Caki2 (cell line): ENCODE measurements at regions not wholly inside any gene's neighbourhood (a gene's known extent, or its start where the extent isn't known, plus 50 kb on each side); places are given as distances from the start of the nearest gene placed in this dataset.
"Not testable (repeated sequence)": the region's sequence is repeated elsewhere in the genome, so short reads cannot be mapped to it uniquely, and the experiment has no call there.

Experiments used
- DNase-seq: peaks from one replicate; pipeline ENCODE4 v3.0.0-alpha.2; 2015; ENCODE audit warnings: low read depth
- in situ Hi-C: cut with HindIII; loops from 2 replicates; pipeline ENCODE4 v1.10.0; 2016; ENCODE audit warnings: low sequenced_read_pairs, low pct_unique_long_range_greater_than_20kb, mixed read lengths

DNA sequence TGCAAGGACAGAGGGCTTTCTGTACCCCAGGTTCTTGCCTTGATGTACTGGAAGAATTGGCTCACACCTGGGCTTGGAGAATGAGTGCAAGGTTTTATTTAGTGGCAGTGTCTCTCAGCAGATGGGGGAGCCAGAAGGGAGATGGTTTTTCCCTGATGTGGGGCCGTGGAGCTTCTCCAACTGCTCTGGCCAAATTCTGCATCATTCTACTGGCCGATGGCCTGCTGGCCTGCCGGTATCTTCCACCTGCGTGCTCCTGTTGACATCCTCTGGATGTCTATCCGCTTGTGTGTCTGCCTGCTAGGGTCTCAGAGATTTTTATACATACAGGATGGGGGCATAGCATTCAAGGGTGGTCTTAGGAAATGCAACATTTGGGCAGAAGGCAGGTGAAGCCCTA, 466.5 kb upstream of the ZNF337 start:
- in situ Hi-C loops, DNase-seq: not testable (repeated sequence)

DNA sequence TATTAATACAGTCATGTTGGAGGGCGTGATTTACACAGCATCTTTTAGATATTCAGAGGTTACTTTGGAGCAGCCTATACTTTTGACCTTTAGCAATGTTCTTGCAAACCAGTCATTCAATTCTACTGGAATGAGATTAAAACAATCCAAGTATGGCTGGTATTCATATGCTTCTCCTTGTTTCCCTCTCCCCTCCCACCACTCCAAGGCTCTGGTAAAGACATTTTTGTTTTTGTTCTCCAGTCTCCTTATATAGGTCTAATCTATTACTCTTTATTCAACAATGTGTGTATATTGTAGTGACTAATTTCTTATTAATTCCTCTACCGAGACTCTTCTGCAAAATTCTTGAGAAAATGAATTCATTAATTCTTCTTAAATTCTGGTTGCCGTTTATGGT, 465.1 kb upstream of the ZNF337 start:
- in situ Hi-C loops, DNase-seq: not testable (repeated sequence)

DNA sequence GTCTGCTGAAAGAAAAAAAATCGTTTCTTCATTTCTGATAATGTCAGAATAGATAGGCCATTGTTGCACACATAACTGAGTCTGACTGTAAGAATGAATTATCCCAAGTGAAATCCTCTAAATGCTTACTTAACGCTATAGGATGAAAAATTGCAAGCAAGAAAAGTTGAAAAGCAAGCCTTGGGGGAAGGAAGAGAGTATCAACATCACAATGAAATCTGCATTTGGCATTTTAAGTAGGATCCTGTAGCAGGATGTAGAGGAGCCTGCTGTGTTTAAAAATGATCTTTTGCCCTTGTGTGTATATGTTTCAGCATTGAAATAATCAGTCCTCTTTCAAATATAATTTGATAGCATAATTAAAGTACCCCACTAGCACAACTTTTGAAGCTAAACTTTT, 464.3 kb upstream of the ZNF337 start:
- in situ Hi-C loops, DNase-seq: not testable (repeated sequence)

DNA sequence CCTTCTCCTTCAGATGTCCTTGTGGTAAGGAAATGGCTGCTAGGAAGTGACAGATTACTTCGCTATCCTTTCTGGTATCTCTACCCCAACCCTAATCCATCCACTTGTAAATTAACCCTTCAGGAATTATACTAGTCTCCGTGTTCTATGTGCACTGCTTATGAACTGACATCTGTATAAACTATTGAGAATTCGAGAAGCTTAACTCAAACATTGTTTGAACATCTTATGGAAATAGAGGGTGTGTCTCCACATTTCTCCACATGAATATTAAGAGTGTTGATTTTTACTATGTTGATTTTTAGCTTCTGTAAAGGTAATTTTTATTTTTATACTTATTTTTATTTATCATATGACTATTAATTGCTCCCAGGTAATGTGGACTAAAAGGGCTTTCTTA, 457.6 kb upstream of the ZNF337 start:
- in situ Hi-C loops = no loop called here
- DNase-seq = no peak

DNA sequence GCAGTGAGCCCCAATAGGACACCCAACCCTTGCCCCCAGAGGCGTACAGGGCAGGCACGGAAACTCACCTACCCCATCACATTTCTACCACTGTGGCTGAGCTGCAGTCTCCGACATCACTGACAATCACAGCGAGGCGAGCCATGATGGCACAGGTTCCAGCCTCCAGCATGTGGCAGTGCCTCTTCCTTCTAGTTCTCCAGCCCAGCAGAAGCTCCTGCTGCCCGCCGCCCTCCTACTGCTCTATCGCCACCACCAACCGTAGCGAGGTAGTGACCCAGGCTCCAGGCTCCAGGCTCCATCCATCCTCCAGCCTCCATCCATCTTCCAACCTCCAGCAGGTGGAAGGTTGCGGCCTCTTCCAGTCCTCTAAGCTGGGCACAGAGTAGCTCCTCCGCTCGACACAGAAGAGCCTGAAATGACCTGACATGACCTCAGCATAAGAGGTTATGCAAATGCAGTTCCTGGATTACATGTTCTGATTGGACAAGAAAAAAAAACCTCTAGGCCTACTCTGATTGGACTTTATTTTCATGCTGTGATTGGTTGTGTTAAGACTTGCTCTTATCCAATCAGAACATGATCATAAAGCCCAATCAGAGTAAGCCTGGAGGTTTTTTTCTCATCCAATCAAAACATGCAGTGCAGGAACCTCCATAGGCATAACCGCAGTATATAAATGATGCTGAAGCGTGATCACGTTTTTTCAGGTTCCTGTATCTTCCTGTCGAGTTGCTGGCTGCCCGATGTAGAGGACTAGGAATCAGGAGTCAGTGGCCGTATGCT, 438.9 kb upstream of the ZNF337 start:
- DNase-seq = peak; percentile 2
- in situ Hi-C loops = no loop called here

DNA sequence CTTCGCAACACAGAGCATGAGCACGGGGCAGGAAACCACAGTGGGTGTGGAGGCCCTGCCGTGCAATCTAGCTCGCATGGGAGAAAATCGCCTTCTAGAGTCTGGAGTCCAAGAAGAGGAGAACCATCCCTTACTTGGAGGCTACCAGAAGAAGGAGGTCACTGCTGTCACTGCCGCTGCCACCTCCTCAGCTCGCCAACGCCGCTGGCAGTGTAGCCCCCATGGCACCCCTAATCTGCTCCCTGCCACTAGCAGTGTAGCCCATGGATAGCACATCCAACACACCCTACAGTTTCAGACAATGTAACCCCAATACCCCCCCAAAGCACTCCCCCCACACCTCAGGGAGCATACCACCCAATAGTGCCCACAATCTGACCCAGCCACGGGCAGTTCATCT, 438.0 kb upstream of the ZNF337 start:
- DNase-seq = no peak
- in situ Hi-C loops = no loop called here

DNA sequence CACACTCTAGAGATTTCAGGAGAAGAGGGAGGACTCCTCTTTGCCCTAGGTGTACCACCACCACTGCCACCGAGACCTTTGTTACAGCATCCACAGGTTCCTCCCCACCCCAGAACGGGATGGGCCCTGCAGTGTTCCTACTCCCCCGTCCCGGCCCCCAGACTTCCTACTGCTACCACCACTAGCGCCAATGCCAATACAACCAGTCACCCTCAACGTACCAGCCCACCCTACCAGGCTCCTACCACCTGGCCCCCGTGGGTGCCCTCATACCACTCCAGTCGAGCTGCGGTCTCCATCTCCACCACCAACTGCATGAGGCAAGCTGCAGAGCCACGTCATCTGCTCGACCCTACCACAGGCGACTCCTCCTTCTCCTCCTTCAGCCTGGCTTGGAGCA, 437.1 kb upstream of the ZNF337 start:
- in situ Hi-C loops, DNase-seq: not testable (repeated sequence)

DNA sequence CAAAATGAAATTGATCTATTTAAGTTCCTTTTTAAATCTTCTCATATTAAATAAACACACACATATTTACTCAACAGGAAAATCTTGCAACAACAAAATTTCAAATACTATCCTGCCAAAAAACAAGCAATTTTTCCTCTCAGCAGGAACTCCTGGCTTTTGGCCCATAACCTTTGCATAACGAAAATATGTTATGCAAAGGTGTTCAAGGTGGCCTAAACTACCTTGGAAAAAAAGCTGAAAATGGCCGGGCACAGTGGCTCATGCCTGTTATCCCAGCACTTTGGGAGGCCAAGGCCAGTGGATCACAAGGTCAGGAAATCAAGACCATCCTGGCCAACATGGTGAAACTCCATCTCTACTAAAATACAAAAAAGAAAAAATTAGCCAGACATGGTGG, 424.3 kb upstream of the ZNF337 start:
- in situ Hi-C loops, DNase-seq: not testable (repeated sequence)

DNA sequence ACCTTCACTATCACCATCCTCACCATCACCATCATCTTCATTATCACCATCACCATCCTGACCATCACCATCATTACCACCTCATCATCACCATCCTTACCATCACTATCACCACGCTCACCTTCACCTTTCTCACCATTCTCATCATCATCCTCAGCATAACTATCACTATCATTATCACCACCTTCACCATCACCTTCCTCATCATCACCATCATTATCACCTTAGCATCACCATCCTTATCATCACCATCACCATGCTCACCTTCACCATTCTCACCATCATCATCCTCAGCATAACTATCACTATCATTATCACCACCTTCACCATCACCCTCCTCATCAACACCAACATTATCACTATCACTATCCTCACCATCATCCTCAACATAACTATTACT, 397.8 kb upstream of the ZNF337 start:
- DNase-seq, in situ Hi-C loops: not testable (repeated sequence)

DNA sequence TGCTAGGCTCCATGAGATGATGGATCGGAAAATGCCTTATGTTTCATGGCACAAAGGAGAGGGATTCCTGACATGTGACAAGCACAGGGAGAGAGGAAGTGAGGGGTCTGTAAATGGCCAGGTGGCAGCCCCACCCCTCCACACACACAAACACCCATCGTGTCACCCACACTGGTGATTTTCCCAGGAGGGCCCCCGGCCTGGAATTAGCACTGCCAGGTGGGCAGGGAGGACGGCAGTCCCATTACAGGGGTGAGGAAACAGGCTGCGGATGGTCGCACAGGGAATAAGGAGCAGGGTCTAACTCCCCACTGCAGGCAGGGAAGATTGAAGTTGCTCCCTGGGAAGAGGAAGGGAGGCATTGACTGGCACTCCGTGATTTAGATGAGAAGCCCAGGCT, 395.3 kb upstream of the ZNF337 start:
- in situ Hi-C loops, DNase-seq: not testable (repeated sequence)

DNA sequence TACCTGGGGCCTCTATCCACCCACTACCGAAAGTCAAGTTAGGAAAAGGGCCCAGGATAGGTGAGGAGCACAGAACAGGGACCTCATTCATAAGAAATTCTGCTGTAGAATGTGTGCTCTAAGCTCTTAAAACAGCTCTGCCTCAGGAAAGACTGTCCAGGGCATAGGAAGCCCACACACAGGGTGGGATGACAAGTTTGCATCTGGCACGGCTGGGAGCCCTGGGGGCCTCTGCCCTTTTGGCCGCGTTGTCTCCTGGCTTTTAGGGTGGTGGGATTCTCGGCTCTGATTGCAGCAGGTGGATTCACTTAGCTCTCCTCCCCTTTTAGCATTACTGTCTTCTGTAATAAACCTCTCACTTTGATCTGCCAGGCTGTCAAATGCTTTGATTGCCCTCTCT, 389.5 kb upstream of the ZNF337 start:
- DNase-seq, in situ Hi-C loops: not testable (repeated sequence)

DNA sequence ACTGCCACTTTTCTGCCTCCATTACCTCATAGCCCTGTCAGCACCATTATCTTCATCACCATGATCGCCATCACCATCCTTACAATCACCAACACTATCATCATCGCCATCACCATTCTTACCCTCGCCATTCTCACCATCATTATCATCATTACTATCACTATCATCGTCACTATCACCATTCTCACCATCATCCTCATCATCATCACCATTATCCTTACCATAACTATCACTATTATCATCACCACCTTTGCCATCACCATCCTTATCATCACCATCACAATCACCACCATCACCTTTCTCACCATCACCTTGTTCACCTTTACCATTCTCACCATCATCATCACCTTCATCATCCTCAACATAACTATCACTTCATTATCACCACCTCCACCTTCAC, 377.3 kb upstream of the ZNF337 start:
- in situ Hi-C loops, DNase-seq: not testable (repeated sequence)

DNA sequence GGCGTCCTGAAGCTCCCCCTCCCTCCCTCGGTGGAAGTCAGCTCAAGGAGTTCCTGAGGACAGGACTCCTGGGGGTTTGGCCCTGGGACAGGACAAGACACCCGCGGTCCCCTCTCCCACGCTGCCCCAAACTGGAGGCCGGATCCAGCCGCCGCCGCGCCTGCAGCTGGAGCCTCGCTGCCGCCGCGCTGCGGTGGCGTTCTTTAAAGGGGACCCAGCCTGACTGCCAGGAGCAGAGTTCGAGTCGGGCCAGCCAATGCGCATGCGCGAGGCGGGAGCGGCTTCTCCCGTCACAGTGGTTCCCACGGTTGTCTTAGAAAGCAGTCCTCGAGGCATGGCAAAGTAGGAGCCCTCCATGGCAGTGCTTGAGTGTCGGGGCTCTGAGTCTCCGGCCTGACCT, 362.7 kb upstream of the ZNF337 start:
- in situ Hi-C loops, DNase-seq: not testable (repeated sequence)

DNA sequence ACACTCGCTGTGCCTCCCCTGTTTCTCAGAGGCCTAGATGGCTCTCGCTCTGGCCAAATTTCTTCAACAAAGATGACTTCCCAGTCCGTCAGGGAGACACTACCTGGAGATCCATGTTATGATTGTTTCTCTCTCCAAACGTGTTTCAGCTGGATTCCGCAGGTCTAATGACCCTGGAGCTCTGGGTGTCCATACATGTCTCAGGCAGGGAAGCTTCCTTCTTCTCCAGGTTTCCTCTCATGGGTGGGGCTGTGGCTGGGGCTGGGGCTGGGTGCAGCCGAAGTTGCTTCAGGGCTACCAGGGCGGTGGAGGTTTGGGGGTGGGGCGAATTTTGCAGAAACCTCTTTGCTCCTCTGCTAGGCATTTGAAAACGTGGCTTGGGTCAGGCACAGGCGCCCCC, 361.8 kb upstream of the ZNF337 start:
- DNase-seq, in situ Hi-C loops: not testable (repeated sequence)

DNA sequence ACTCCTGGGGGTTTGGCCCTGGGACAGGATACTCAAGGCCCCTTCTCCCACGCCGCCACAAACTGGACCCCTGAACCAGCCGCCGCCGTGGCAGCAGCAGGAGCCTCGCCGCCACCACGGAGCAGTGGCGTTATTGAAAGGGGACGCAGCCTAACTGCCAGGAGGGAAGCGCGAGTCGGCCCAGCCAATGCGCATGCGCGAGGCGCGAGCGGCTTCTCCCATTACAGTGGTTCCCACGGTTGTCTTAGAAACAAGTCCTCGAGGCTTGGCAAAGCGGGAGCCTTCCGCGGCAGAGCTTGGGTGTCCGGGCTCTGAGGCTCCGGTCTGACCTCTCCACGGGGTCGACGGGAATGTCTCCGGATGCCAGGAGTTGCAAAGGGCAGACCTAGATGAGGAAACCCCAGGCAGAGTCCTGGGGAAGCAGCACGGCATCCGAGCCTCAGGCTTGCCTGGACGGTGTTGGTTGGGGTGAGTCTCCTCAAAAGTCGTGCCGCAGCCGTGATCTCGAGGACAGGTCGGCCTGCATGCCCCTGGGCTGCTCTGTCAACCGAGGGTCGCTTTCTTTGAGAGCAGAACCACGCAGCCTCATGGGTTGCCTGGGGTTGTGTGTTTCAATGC, 360.6 kb upstream of the ZNF337 start:
- in situ Hi-C loops, DNase-seq: not testable (repeated sequence)

DNA sequence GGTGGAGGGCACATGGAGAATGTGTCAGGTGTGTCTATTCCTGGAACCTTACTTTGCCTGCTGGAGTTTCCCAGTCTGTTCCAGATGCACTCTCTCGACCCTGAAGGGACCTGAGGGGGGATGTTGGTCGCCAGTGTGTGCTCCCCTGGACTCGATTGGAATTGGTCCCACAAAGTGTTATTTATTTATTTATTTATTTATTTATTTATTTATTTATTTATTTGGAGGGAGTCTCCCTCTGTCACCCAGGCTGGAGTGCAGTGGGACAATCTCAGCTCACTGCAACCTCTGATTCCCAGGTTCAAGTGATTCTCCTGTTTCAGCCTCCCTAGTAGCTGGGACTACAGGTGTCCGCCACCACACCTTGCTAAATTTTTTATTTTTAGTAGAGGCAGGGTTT, 329.1 kb upstream of the ZNF337 start:
- in situ Hi-C loops, DNase-seq: not testable (repeated sequence)

DNA sequence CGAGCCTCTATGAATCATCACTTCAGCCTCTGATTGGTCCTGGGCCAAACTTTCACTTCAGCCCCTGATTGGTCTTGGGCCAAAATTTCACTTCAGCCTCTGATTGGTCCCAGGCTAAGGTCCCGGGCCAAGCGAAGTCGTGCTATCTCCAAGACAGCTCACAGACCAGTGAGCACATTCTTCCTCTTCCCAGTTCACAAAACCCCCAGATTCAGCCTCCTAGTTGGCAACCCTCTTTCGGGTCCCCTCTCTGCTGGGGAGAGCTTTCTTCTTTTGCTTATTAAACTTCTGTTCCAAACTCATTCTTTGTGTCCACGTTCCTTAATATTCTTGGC, 314.3 kb upstream of the ZNF337 start:
- in situ Hi-C loops, DNase-seq: not testable (repeated sequence)

DNA sequence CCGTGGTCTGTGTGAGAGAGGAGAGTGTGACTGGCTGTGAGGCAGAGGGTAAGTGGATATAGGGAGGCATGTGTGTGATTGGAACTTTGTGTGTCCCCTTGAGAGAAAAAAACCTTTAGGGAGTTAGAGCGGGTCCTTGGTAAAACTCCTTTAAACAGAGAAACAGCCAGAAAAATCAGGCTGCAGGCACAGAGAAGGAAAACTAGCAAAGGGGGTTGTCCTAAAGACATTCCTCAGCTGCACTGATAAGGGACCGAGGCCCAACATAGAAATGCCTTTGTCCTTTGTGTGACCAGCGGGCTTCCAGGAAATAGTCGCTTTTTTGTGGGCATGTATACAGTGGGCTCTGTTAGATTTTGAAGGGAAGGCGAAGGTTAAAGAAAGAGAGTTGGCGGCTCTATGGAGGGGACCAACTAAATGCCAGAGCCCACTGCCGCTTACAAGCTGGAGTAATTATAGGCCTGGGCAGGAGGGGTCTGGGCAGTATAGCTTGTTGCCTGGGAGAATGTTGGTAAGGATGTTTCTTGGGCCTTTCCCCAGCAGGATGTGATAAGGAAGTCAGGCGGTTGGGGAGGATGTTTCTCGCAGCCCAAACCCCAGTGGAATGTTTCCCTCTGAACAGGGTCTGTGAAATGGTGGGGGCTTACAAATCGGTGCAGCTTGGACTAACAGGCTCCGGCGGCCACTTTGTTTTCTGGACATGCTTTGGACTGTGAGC, 313.7 kb upstream of the ZNF337 start:
- DNase-seq = peak; percentile 70
- in situ Hi-C loops = not testable (repeated sequence)
